Pons (tissue), 1 donor: ENCODE measurements at regions not wholly inside any gene's neighbourhood (a gene's known extent, or its start where the extent isn't known, plus 50 kb on each side); places are given as distances from the start of the nearest gene placed in this dataset.

Experiments used
- DNase-seq: peaks from one replicate; pipeline ENCODE4 v3.0.0-alpha.2; 2016; ENCODE audit warnings: low spot score

DNA sequence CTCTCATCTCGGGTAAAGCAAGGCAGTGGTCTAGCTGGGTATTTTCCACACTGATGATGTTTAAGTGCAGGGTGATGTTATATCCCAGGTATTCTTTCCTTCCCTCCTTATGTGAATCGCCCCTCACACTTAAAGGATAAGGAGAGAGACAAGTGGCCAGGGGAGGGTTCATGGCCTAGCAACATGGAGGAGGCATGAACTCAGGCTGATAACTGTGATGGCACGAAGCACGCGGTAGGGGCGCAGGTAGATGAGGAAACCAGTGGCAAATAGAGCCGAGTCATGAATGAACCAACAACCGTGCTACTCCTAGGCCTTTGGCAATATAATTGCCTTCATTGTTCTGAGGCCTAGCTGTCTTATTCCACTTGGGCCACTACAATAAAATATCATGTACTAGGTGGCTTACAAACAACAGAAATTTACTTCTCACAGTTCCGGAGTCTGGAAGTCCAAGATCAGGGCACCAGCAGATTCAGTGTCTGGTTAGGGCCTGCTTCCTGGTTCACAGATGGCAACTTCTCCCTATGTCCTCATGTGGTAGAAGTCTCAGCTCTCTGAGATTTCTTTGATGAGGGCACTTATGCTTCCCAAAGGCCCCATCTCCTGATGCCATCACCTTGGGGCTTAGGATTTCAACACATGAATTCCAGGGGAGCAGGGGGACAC lies 56.0 kb upstream of the PIK3CG start:
- no peak for DNase-seq

DNA sequence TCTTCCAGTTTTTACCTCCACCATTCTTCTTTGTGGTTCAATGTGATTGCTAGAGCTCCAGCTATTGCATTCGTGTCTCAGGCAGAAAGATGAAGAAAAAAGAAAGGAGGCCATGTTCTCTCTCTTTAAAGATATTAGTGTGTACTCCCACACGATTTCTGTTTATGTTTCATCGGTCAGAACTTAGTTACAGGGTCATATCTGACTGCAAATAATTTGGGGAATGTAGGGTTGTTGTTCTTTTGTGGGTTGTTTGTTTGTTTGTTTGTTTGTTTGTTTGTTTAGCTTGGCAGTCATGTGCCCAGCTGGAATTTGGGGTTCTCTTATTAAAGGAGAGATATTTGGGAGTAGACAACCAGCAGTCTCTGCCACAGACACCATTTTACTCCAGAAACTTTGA lies 53.6 kb upstream of the PIK3CG start:
- DNase-seq = no peak

DNA sequence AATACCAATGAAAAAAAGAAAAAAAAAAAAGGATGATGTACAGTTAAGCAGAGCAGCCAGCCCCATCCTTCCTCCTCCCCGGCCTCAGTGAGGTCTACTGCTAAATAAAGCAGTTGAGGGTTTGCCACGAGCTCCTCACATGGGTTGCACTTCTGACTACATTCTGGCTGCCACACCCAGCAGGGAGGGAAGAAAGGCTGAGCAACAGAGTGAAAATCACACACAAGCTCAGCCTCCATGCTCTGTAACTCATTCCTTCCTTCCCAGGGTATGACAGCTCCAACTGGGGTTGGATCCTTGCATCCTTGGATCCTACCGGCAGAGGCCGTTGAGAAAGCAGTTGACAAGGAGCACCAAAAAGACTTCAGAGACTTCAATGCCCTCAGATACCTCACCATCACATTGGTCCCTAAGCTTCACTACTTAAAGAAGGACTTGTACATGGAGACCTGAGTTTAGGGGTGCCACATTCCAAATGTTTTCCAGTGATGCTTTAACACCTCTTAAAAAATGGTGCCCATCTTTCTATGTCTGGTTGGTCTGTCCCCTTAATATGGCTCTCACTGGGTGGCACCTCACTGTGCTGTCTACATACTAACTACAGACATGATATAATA lies 52.9 kb upstream of the PIK3CG start:
- DNase-seq = peak; percentile 72

DNA sequence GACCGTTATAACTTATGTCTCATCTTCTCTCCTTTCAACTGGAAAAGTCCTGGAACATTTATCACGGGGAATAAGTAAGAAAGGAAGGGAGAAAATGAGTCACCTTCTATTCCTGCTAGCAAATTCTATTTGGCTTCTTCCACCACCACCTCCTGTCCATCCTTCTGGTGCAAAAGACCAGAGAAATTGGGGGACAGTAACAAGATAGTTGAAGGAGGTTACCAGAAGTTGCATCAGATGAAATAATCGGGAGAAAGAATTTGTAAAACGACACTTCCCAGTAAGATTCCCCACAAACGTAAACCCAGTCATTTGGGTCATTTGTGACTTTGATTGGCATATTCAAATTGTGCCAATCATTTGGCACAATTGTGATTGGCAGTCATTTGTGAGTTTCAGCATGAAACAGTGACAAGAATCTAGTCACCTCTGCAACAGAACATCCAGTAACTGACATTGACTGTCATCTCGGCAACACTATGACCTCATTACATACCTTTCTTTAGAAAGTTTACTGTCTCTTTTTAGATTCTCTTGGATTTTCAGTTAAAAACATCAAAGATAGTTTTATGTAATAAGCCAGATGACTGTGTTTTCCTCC lies 51.3 kb upstream of the PIK3CG start:
- no peak for DNase-seq

DNA sequence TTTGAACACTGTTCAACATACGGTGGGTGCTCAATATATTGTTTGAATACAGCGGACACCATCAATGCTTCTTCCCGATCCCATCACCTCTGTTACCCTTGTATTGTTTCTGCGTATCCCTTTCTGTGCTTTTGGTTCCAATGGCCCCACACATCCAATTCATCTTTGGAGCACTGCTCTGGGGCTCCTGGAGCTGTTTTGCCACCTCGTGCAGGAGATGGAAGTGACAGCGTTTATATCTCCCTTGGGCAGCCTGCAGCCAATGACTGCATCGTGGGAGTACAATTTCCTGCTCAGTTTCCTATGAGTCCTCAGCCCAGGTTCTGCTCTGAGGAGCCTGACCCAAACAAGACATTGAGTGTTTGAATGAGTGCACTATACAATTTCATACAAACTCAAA lies 50.2 kb upstream of the PIK3CG start:
- DNase-seq = no peak
